CD4-positive, alpha-beta T cell (primary cell): ENCODE measurements at regions not wholly inside any gene's neighbourhood (a gene's known extent, or its start where the extent isn't known, plus 50 kb on each side); places are given as distances from the start of the nearest gene placed in this dataset.
"Not testable (repeated sequence)": the region's sequence is repeated elsewhere in the genome, so short reads cannot be mapped to it uniquely, and the experiment has no call there.

Experiments
- ATAC-seq: fragments of 200-7000 bp; cut with Tn5 transposase; one replicate; pipeline ENCODE4 v1.10.0; 2022; ENCODE audit warnings: mild to moderate bottlenecking; ENCODE audit not compliant: poor library complexity
- CTCF ChIA-PET: fragments of 350-600 bp; sonication (Branson Sonifier 250); formaldehyde crosslinking; loops from one replicate; lab custom pipeline; 2021; ENCODE audit warnings: antibody characterized with exemption, inconsistent platforms; lab: Charles Lee
- POLR2A ChIA-PET: fragments of 350-600 bp; sonication (Branson Sonifier 250); formaldehyde crosslinking; loops from one replicate; lab custom pipeline; 2021; ENCODE audit warnings: antibody characterized with exemption, inconsistent platforms; lab: Charles Lee
- DNase-seq, 14 experiments: peaks; one replicate each; pipeline ENCODE4 v3.0.0-alpha.2; 2013 to 2020; ENCODE audit warnings: mixed read lengths in 2 of 14
- H3K27ac ChIP-seq, 2 donors: one replicate each; pipeline versions ENCODE4 v1.5.1 to v1.7.0; 2013; ENCODE audit warnings: low read length in 2 of 2, low read depth in 1 of 2, mild to moderate bottlenecking in 1 of 2
- H3K27me3 ChIP-seq, 2 experiments: 1 replicate in 1 of 2; 2 replicates in 1 of 2; pipeline versions ENCODE4 v1.6.1 to v1.7.0; 2013; ENCODE audit warnings: low read length in 2 of 2, control low read depth in 1 of 2, mild to moderate bottlenecking in 1 of 2, moderate library complexity in 1 of 2; ENCODE audit not compliant: insufficient read depth in 2 of 2, control insufficient read depth in 1 of 2
- H3K36me3 ChIP-seq: one replicate; pipeline ENCODE4 v1.6.1; 2013; ENCODE audit warnings: low read length, control low read depth; ENCODE audit not compliant: insufficient read depth
- H3K4me1 ChIP-seq: one replicate; pipeline ENCODE4 v1.6.1; 2013; ENCODE audit warnings: low read length, control low read depth; ENCODE audit not compliant: insufficient read depth
- H3K4me3 ChIP-seq: one replicate; pipeline ENCODE4 v1.5.1; 2013; ENCODE audit warnings: mild to moderate bottlenecking, low read length, moderate library complexity
- H3K9me3 ChIP-seq, 2 experiments: 1 replicate in 1 of 2; 2 replicates in 1 of 2; pipeline versions ENCODE4 v1.6.1 to v1.7.0; 2013; ENCODE audit warnings: low read length in 2 of 2, mild to moderate bottlenecking in 2 of 2, control low read depth in 1 of 2, moderate library complexity in 1 of 2; ENCODE audit not compliant: control insufficient read depth in 1 of 2, insufficient read depth in 1 of 2
- H3K27ac Mint-ChIP-seq: one replicate; pipeline ENCODE4 v1.8.0; 2020; ENCODE audit warnings: mixed read lengths
- H3K27me3 Mint-ChIP-seq: one replicate; pipeline ENCODE4 v1.8.0; 2021; ENCODE audit warnings: mixed read lengths
- H3K36me3 Mint-ChIP-seq: one replicate; pipeline ENCODE4 v1.8.0; 2021; ENCODE audit warnings: low read depth, mixed read lengths
- H3K4me1 Mint-ChIP-seq: one replicate; pipeline ENCODE4 v1.8.0; 2021; ENCODE audit warnings: low read depth, mixed read lengths
- H3K4me3 Mint-ChIP-seq: one replicate; pipeline ENCODE4 v1.8.0; 2020; ENCODE audit warnings: mild to moderate bottlenecking, mixed read lengths
- H3K9me3 Mint-ChIP-seq: one replicate; pipeline ENCODE4 v1.8.0; 2020; ENCODE audit warnings: mixed read lengths
- CTCF ChIP-seq: fragments of 200-600 bp; IDR thresholded peaks from one replicate; pipeline ENCODE4 v1.8.0; 2022; ENCODE audit warnings: antibody characterized with exemption, mild to moderate bottlenecking
- intact Hi-C, 2 experiments: fragments of 100-400 bp; cut with DNase I in 1 of 2; cut with micrococcal nuclease in 1 of 2; formaldehyde crosslinking; loops; one replicate each; pipeline versions ENCODE4 v1.15.1 to v1.9.0; 2023 to 2025; cut with DNase I, micrococcal nuclease

DNA sequence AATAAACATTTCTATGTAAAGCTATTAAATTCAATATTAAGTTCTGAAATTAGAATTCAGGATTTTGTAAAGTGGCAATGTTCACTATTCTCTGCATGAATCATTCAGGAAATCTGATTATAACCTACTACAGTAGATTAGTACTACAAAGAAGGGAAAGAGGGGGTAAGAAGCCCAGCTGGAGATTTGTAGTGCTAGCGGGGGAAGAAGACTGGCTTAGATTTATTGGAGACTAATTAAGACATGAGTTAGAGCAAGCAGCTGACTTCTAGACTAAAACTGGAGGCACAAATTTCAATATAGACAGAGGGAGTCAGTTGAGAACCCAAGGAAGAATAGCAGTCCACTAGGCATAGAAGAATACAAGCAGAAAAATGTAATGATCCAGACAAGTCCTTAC is 55.8 kb upstream of the SETMAR start:
- TF ChIP-seq CTCF: no peak
- CTCF ChIA-PET: no interaction called here
- H3K27ac Mint-ChIP-seq: no peak overlapping the region
- Histone ChIP-seq H3K4me3 (no peak overlapping the region), H3K4me1 (no peaks in the 10 kb centered on the region), H3K27me3 (no peaks in the 10 kb centered on the region), H3K36me3 (no peaks in the 10 kb centered on the region), H3K27ac (no peak overlapping the region), H3K9me3 (peaks cover 0 to 9% of the 10 kb centered on the region in 2 experiments)
- H3K9me3 Mint-ChIP-seq: peaks cover 6% of the 10 kb centered on the region
- H3K36me3 Mint-ChIP-seq: no peaks in the 10 kb centered on the region
- H3K4me3 Mint-ChIP-seq: no peak overlapping the region
- DNase-seq: no peak
- intact Hi-C loops: no loop called here
- ATAC-seq: no peak
- H3K27me3 Mint-ChIP-seq: no peaks in the 10 kb centered on the region
- POLR2A ChIA-PET: no interaction called here
- H3K4me1 Mint-ChIP-seq: no peaks in the 10 kb centered on the region

DNA sequence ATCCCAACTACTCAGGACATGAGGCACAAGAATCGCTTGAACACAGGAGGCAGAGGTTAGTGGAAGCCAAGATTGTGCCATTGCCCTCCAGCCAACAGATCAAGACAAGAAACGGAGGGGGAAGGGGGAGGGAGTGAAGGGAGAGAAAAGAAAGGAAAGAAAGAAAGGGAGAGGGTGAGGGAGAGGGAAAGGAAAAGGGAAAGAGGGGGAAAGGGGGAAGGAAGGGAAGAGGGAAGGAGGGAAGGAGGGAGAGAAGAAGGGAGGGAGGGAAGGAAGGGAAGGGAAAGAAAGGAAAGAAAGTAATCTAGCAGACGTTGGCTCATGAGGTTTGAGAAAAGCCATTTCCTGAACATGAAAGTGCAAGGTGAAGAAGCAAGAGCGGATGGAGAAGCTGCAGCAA is 53.1 kb upstream of the SETMAR start:
- ChIA-PET POLR2A (no interaction called here), CTCF (no interaction called here)
- Mint-ChIP-seq H3K4me3 (no peak overlapping the region), H3K36me3 (no peaks in the 10 kb centered on the region), H3K27ac (no peak overlapping the region), H3K4me1 (no peaks in the 10 kb centered on the region), H3K9me3 (peaks cover 2% of the 10 kb centered on the region), H3K27me3 (no peaks in the 10 kb centered on the region)
- H3K9me3 ChIP-seq: peaks cover 0 to 9% of the 10 kb centered on the region in 2 experiments
- no peaks in the 10 kb centered on the region for H3K27me3 ChIP-seq
- DNase-seq (no peak), ATAC-seq (no peak)
- intact Hi-C loops: no loop called here
- no peaks in the 10 kb centered on the region for H3K4me1 ChIP-seq
- H3K27ac ChIP-seq: no peak overlapping the region
- no peak for TF ChIP-seq CTCF
- H3K4me3 ChIP-seq: no peak overlapping the region
- no peaks in the 10 kb centered on the region for H3K36me3 ChIP-seq

DNA sequence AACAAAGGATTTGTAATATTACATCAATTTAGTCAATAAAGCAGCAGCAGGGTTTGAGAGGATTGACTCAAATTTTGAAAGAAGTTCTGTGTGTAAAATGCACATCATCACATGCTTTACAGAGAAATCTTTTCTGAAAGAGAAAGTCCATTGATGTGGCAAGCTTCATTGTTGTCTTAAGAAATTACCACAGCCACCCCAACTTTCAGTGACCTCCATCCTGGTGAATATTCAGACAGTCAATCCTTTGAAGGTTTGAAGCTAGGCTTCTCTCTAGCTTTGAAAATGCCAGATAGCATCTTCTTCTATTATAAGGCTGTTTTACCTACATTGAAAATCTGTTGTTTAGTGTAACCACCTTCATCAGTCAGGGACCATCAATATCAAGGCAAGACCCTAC is 51.8 kb upstream of the SETMAR start:
- Histone ChIP-seq H3K36me3 (no peaks in the 10 kb centered on the region), H3K27ac (no peak overlapping the region), H3K27me3 (no peaks in the 10 kb centered on the region), H3K9me3 (no peaks in the 10 kb centered on the region), H3K4me1 (no peaks in the 10 kb centered on the region), H3K4me3 (no peak overlapping the region)
- ChIA-PET POLR2A (no interaction called here), CTCF (no interaction called here)
- TF ChIP-seq CTCF: no peak
- no peak overlapping the region for H3K27ac Mint-ChIP-seq
- H3K4me1 Mint-ChIP-seq: no peaks in the 10 kb centered on the region
- no peak overlapping the region for H3K4me3 Mint-ChIP-seq
- no peak for ATAC-seq
- no peak for DNase-seq
- no peaks in the 10 kb centered on the region for H3K27me3 Mint-ChIP-seq
- H3K9me3 Mint-ChIP-seq: peaks cover 2% of the 10 kb centered on the region
- intact Hi-C loops: no loop called here
- no peaks in the 10 kb centered on the region for H3K36me3 Mint-ChIP-seq

DNA sequence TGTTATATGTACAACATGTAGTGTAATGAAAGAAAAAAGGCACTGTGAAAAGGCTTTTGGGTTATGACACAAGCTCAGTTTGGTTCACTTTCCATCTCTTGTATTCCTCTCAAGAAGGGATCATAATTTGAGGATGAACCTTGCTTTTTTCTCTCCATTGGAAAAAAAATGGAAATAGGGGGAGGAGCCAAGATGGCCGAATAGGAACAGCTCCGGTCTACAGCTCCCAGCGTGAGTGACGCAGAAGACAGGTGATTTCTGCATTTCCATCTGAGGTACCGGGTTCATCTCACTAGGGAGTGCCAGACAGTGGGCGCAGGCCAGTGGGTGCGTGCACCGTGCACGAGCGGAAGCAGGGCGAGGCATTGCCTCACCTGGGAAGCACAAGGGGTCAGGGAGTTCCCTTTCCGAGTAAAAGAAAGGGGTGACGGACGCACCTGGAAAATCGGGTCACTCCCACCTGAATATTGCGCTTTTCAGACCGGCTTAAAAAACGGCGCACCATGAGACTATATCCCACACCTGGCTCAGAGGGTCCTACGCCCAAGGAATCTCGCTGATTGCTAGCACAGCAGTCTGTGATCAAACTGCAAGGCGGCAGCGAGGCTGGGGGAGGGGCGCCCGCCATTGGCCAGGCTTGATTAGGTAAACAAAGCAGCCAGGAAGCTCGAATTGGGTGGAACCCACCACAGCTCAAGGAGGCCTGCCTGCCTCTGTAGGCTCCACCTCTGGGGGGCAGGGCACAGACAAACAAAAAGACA is 49.9 kb upstream of the SETMAR start:
- DNase-seq, H3K36me3 Mint-ChIP-seq, CTCF ChIA-PET, H3K4me3 ChIP-seq, H3K36me3 ChIP-seq, H3K4me1 ChIP-seq, H3K9me3 ChIP-seq, H3K9me3 Mint-ChIP-seq, H3K4me3 Mint-ChIP-seq, H3K27ac Mint-ChIP-seq, H3K4me1 Mint-ChIP-seq, H3K27me3 Mint-ChIP-seq, ATAC-seq, H3K27ac ChIP-seq, POLR2A ChIA-PET, H3K27me3 ChIP-seq, intact Hi-C loops: not testable (repeated sequence)
